GM18907 (cell line): ENCODE measurements at regions not wholly inside any gene's neighbourhood (a gene's known extent, or its start where the extent isn't known, plus 50 kb on each side); places are given as distances from the start of the nearest gene placed in this dataset.

ENCODE experiments used
- ATAC-seq: cut with Tn5 transposase; IDR thresholded peaks from one replicate; pipeline ENCODE4 v1.9.1; 2021; ENCODE audit warnings: mild to moderate bottlenecking, moderate library complexity; ENCODE audit not compliant: unreplicated experiment

DNA sequence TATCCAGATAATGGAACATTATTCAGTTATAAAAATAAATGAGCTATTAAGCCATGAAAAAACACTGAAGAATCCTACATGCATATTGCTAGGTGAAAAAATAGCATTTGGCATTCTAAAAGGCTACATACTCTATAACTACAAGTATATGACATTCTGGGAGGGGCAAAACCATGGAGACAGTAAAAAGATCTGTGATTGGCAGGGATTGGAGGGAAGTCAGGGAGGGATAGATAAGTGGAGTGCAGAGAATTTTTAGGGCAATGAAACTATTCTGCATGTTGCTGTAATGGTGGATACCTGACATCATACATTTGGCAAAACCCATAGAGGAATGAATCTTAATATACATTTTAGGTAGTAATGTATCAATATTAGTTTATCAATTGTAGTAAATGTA, 63.1 kb upstream of the SLC38A2 start:
- no peak for ATAC-seq

DNA sequence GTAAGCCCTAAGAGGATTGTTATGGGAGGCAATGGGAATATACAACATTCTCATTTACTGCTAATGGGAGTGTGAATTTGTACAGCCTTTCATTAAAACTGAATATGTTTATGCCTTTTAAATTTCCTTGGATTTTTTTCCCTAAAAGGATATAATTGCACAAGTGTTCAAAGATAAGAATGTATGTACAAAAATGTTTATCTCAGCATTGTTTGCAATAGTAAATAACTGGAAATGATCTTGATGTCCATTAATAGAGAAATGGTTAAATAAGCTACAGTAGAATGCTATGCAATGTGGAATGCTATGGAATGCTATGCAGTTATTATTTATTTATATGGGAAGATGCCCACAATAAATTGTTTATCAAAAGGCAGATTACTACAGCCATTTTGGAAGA, 62.5 kb upstream of the SLC38A2 start:
- no peak for ATAC-seq

DNA sequence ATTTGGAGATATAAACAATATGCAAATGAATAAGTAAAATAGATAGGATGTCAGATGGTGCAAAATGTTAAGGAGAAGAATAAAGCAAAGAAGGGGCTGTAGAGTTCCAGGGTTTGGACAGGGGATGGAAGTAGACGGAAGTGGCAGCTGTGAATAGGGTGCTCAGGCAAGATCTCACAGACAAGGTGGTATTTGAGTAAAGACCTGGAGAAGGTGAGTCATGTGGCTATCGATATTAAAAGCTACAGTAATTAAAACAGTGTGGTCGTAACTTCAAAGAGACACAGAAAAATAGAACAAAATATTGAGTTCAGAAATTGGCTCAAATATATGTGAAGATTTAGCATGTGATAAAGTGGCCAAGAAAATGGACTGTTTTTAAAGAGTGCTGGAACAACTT, 61.3 kb upstream of the SLC38A2 start:
- no peak for ATAC-seq

DNA sequence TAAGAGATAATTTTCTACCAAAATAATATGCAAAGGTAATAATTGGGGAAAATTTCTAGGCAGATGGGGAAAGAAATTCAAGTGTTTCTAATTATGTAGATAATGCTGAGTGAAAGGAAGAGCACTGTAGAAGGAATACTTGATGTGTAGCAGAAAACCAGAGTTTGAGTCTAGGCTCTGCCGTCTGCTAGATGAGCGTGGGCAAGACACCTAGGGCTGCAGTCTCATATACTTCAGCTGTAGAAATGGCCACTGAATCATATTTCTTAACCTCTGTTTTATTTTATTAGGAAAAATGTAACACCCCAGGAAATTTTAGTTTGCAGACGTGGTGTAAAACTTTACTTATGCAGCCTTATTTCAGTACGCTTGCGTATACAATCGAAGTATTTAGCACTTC, 59.8 kb upstream of the SLC38A2 start:
- ATAC-seq: no peak

DNA sequence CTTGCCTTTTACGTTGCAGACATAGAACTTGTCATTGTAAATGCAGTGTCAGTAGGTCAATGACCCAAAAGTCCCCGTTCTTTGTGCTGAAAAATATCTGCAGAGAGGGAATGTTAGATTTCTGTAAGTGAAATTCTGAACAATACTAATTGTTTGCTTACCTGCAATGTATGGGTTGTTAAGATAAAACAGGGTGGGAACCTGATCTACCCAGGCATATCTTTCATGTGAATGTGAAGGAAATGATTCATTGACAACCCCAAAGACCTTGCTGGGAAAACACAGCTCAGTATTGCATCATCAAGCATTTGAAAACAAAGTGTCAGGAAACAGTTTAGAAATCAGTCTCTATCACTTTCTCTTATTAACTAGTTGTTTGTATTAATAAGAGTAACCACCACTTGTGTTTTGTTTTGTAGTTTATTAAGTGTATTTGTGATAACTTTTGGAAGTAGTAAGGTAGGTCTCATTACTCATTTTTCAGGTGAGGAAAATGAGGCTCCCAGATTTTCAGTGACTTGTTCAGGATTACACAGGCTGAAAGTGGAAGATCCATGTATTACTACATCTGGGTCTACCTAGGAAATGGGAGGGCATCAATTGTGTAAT, 57.9 kb upstream of the SLC38A2 start:
- peak; percentile 67 for ATAC-seq
